Ovary (tissue), 3 donors: ENCODE measurements at regions not wholly inside any gene's neighbourhood (a gene's known extent, or its start where the extent isn't known, plus 50 kb on each side); places are given as distances from the start of the nearest gene placed in this dataset.

Source experiments
- CTCF ChIP-seq, 3 donors: fragments of 450-650 bp in 2 of 3; fragments of 200-600 bp in 1 of 3; IDR thresholded peaks; one replicate each; pipeline versions ENCODE4 v1.5.1 to v1.8.0; 2016 to 2022; ENCODE audit warnings: antibody characterized with exemption in 3 of 3, mild to moderate bottlenecking in 1 of 3
- POLR2A ChIP-seq: fragments of 450-650 bp; IDR thresholded peaks from one replicate; pipeline ENCODE4 v1.6.1; 2017; ENCODE audit warnings: antibody characterized with exemption, mild to moderate bottlenecking, moderate library complexity
- donor health status: DM: no; HTN: no; CAD: no.

GRCh38 chr2:235262750-235263149 lies 231.1 kb upstream of the AGAP1 start:
- TF ChIP-seq CTCF (IDR thresholded peaks at IDR 0.05) (no peak), POLR2A (no peak)
